Gastrocnemius medialis (tissue), 4 donors: ENCODE measurements at regions not wholly inside any gene's neighbourhood (a gene's known extent, or its start where the extent isn't known, plus 50 kb on each side); places are given as distances from the start of the nearest gene placed in this dataset.
"Not testable (repeated sequence)": the region's sequence is repeated elsewhere in the genome, so short reads cannot be mapped to it uniquely, and the experiment has no call there.

Experiments
- POLR2A ChIP-seq, 2 donors: fragments of 450-650 bp; IDR thresholded peaks; one replicate each; pipeline ENCODE4 v1.6.1; 2017; ENCODE audit warnings: antibody characterized with exemption in 2 of 2, mild to moderate bottlenecking in 2 of 2, moderate library complexity in 2 of 2
- TF ChIP-seq, protein P1 (sequence below), 5 experiments: fragments of 450-650 bp in 3 of 5; fragments of 200-600 bp in 2 of 5; sonication (generic) in 2 of 5; IDR thresholded peaks in 4 of 5; conservative IDR thresholded peaks in 1 of 5; 1 replicate in 4 of 5; 2 replicates in 1 of 5; pipeline ENCODE4 v1.5.1; 2016 to 2019; ENCODE audit warnings: antibody characterized with exemption in 5 of 5, mild to moderate bottlenecking in 3 of 5, moderate library complexity in 3 of 5

DNA sequence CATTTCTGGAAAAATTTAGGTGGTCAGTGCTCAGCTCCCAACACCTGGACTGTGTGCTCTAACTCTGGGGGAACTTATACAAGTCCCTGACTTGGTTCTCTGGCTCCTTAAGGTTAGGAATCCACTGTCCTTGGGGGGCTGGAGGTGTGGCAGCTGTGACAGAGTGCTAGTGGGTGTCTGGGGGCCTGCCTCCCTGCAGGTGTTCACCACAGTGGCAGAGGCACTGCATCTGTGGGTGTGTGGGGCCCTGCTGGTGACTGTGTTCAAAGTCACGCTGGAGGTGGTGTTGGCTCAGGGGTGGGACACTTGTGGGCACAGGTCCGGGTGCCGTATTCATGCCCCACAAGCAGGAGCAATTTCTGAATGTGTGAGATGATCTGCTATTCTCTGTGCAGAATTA is 87.2 kb downstream of the OR4M2 start:
- TF ChIP-seq, protein P1, sequence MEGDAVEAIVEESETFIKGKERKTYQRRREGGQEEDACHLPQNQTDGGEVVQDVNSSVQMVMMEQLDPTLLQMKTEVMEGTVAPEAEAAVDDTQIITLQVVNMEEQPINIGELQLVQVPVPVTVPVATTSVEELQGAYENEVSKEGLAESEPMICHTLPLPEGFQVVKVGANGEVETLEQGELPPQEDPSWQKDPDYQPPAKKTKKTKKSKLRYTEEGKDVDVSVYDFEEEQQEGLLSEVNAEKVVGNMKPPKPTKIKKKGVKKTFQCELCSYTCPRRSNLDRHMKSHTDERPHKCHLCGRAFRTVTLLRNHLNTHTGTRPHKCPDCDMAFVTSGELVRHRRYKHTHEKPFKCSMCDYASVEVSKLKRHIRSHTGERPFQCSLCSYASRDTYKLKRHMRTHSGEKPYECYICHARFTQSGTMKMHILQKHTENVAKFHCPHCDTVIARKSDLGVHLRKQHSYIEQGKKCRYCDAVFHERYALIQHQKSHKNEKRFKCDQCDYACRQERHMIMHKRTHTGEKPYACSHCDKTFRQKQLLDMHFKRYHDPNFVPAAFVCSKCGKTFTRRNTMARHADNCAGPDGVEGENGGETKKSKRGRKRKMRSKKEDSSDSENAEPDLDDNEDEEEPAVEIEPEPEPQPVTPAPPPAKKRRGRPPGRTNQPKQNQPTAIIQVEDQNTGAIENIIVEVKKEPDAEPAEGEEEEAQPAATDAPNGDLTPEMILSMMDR (IDR thresholded peaks at IDR 0.05 in 4 of 5, conservative IDR thresholded peaks at IDR 0.05 in 1 of 5) = not testable (repeated sequence)
- not testable (repeated sequence) for TF ChIP-seq POLR2A (IDR thresholded peaks at IDR 0.05)
